IPS DF 6.9 (cell line): ENCODE measurements at regions not wholly inside any gene's neighbourhood (a gene's known extent, or its start where the extent isn't known, plus 50 kb on each side); places are given as distances from the start of the nearest gene placed in this dataset.

ENCODE experiments used
- DNase-seq: peaks from one replicate; pipeline ENCODE4 v3.0.0-alpha.2; 2013; ENCODE audit warnings: low read depth, low spot score
- H3K27ac ChIP-seq: one replicate; pipeline ENCODE4 v1.5.1; 2013; ENCODE audit warnings: low read length, control low read depth
- H3K27me3 ChIP-seq: 2 replicates; pipeline ENCODE4 v1.6.1; 2013; ENCODE audit warnings: mild to moderate bottlenecking, low read length; ENCODE audit not compliant: control insufficient read depth, insufficient read depth
- H3K36me3 ChIP-seq: 2 replicates; pipeline ENCODE4 v1.6.1; 2013; ENCODE audit warnings: low read length; ENCODE audit not compliant: control insufficient read depth, insufficient read depth
- H3K4me1 ChIP-seq: 2 replicates; pipeline ENCODE4 v1.6.1; 2013; ENCODE audit warnings: low read length; ENCODE audit not compliant: control insufficient read depth, insufficient read depth
- H3K4me3 ChIP-seq: 2 replicates; pipeline ENCODE4 v1.5.1; 2013; ENCODE audit warnings: mild to moderate bottlenecking, low read length
- H3K9me3 ChIP-seq: 2 replicates; pipeline ENCODE4 v1.6.1; 2013; ENCODE audit warnings: low read length, inconsistent platforms; ENCODE audit not compliant: control insufficient read depth, insufficient read depth
- WGBS: extraction: QIAGEN DNeasy Blood & Tissue Kit; methylation state at CpG from one replicate; pipeline ENCODE4 v1.1.7; 2013; ENCODE audit warnings: mixed read lengths, missing lambda C conversion rate; ENCODE audit not compliant: insufficient read length, insufficient coverage; 5-methylcytosine and 5-hydroxymethylcytosine counted together

GRCh38 chr6:98308564-98308963 lies 525.8 kb upstream of the POU3F2 start:
- DNase-seq: no peak
- Histone ChIP-seq H3K4me3 (no peak overlapping the region), H3K27me3 (no peaks in the 10 kb centered on the region), H3K4me1 (no peaks in the 10 kb centered on the region), H3K27ac (no peak overlapping the region), H3K9me3 (no peaks in the 10 kb centered on the region), H3K36me3 (no peaks in the 10 kb centered on the region)
- WGBS: no CpG with 5 or more reads among the region's 4 CpGs

- Histone ChIP-seq H3K36me3 (no peaks in the 10 kb centered on the region), H3K4me1 (no peaks in the 10 kb centered on the region), H3K4me3 (no peak overlapping the region), H3K27me3 (no peaks in the 10 kb centered on the region), H3K9me3 (no peaks in the 10 kb centered on the region), H3K27ac (no peak overlapping the region)
- DNase-seq: no peak
- WGBS: no CpG with 5 or more reads among the region's 5 CpGs
Measured at GRCh38 chr6:98310443-98310842, 523.9 kb upstream of the POU3F2 start.

GRCh38 chr6:98323605-98324004 lies 510.8 kb upstream of the POU3F2 start:
- Histone ChIP-seq H3K36me3 (no peaks in the 10 kb centered on the region), H3K27me3 (no peaks in the 10 kb centered on the region), H3K4me3 (no peak overlapping the region), H3K9me3 (no peaks in the 10 kb centered on the region), H3K27ac (no peak overlapping the region), H3K4me1 (no peaks in the 10 kb centered on the region)
- no CpG with 5 or more reads among the region's 3 CpGs for WGBS
- no peak for DNase-seq

GRCh38 chr6:98324446-98324845 lies 509.9 kb upstream of the POU3F2 start:
- Histone ChIP-seq H3K36me3 (no peaks in the 10 kb centered on the region), H3K27me3 (no peaks in the 10 kb centered on the region), H3K4me3 (no peak overlapping the region), H3K9me3 (no peaks in the 10 kb centered on the region), H3K4me1 (no peaks in the 10 kb centered on the region), H3K27ac (no peak overlapping the region)
- WGBS: no CpG with 5 or more reads among the region's 3 CpGs
- no peak for DNase-seq

- H3K9me3 ChIP-seq: no peaks in the 10 kb centered on the region
- H3K4me1 ChIP-seq: no peaks in the 10 kb centered on the region
- H3K36me3 ChIP-seq: no peaks in the 10 kb centered on the region
- H3K27me3 ChIP-seq: no peaks in the 10 kb centered on the region
- no peak for DNase-seq
- no CpG with 5 or more reads among the region's 1 CpG for WGBS
- H3K4me3 ChIP-seq: no peak overlapping the region
- no peak overlapping the region for H3K27ac ChIP-seq
Measured at GRCh38 chr6:98325366-98325765, 509.0 kb upstream of the POU3F2 start.

GRCh38 chr6:98333273-98333672 lies 501.1 kb upstream of the POU3F2 start:
- DNase-seq: no peak
- H3K4me3 ChIP-seq: no peak overlapping the region
- no peaks in the 10 kb centered on the region for H3K9me3 ChIP-seq
- H3K27ac ChIP-seq: no peak overlapping the region
- H3K4me1 ChIP-seq: no peaks in the 10 kb centered on the region
- H3K27me3 ChIP-seq: no peaks in the 10 kb centered on the region
- no CpG with 5 or more reads among the region's 2 CpGs for WGBS
- no peaks in the 10 kb centered on the region for H3K36me3 ChIP-seq

- Histone ChIP-seq H3K4me3 (no peak overlapping the region), H3K4me1 (no peaks in the 10 kb centered on the region), H3K36me3 (no peaks in the 10 kb centered on the region), H3K27ac (no peak overlapping the region), H3K27me3 (no peaks in the 10 kb centered on the region), H3K9me3 (no peaks in the 10 kb centered on the region)
- DNase-seq: no peak
Measured at GRCh38 chr6:98335594-98335993, 498.8 kb upstream of the POU3F2 start.

GRCh38 chr6:98339506-98339905 lies 494.9 kb upstream of the POU3F2 start:
- no CpG with 5 or more reads among the region's 1 CpG for WGBS
- Histone ChIP-seq H3K36me3 (no peaks in the 10 kb centered on the region), H3K9me3 (no peaks in the 10 kb centered on the region), H3K4me3 (no peak overlapping the region), H3K4me1 (no peaks in the 10 kb centered on the region), H3K27ac (no peak overlapping the region), H3K27me3 (no peaks in the 10 kb centered on the region)
- DNase-seq: no peak

GRCh38 chr6:98343004-98343403 lies 491.4 kb upstream of the POU3F2 start:
- Histone ChIP-seq H3K4me3 (no peak overlapping the region), H3K4me1 (no peaks in the 10 kb centered on the region), H3K9me3 (no peaks in the 10 kb centered on the region), H3K27me3 (no peaks in the 10 kb centered on the region), H3K36me3 (no peaks in the 10 kb centered on the region), H3K27ac (no peak overlapping the region)
- no peak for DNase-seq

GRCh38 chr6:98343797-98344196 lies 490.6 kb upstream of the POU3F2 start:
- Histone ChIP-seq H3K27ac (no peak overlapping the region), H3K4me1 (no peaks in the 10 kb centered on the region), H3K27me3 (no peaks in the 10 kb centered on the region), H3K9me3 (no peaks in the 10 kb centered on the region), H3K4me3 (no peak overlapping the region), H3K36me3 (no peaks in the 10 kb centered on the region)
- no peak for DNase-seq

- H3K36me3 ChIP-seq: no peaks in the 10 kb centered on the region
- no peak for DNase-seq
- H3K27ac ChIP-seq: no peak overlapping the region
- H3K4me1 ChIP-seq: no peaks in the 10 kb centered on the region
- H3K4me3 ChIP-seq: no peak overlapping the region
- no CpG with 5 or more reads among the region's 2 CpGs for whole genome bisulfite sequencing
- H3K27me3 ChIP-seq: no peaks in the 10 kb centered on the region
- H3K9me3 ChIP-seq: no peaks in the 10 kb centered on the region
Measured at GRCh38 chr6:98352348-98352747, 482.0 kb upstream of the POU3F2 start.
